ENCODE measurements at regions not wholly inside any gene's neighbourhood (a gene's known extent, or its start where the extent isn't known, plus 50 kb on each side); places are given as distances from the start of the nearest gene placed in this dataset.

GRCh38 chr13:106297283-106297682 is 238.2 kb downstream of the EFNB2 start:
- Histone ChIP-seq H3K4me3 (ENCODE audit: low read depth in 1 of 2, low read length in 2 of 2) (no peak overlapping the region), H3K27me3 (ENCODE audit: low read depth, low read length) (no peaks in the 10 kb centered on the region), H3K9me3 (ENCODE audit: control insufficient read depth in 1 of 2, low read length in 2 of 2) (no peaks in the 10 kb centered on the region), H3K36me3 (ENCODE audit: control insufficient read depth in 1 of 2, insufficient read depth in 2 of 2, low read length in 2 of 2) (no peaks in the 10 kb centered on the region), H3K4me1 (ENCODE audit: control insufficient read depth in 1 of 2, insufficient read depth in 2 of 2, low read length in 2 of 2) (no peaks in the 10 kb centered on the region), H3K27ac (ENCODE audit: low read length) (no peak overlapping the region)

DNA sequence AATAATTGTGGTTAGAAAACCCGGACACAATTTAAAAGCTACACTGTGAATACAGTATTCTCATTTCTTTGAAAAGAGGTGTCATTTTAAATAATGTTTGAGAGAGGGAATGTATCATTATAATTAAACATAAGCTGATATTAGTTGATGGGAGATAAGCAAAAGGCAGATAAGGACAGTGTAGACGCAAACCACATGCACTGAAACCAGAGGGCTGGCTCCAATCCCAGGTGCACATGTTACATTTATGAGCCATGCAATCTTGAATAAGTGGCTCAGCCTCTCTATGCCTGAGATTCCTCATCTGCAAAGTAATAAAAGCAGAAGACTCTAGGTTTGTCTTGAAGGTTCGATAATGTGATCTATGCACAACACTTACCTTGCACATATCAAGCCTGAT is 238.7 kb downstream of the EFNB2 start:
- H3K4me3 ChIP-seq (ENCODE audit: low read depth in 1 of 2, low read length in 2 of 2): no peak overlapping the region
- H3K9me3 ChIP-seq (ENCODE audit: control insufficient read depth in 1 of 2, low read length in 2 of 2): no peaks in the 10 kb centered on the region
- no peaks in the 10 kb centered on the region for H3K27me3 ChIP-seq (ENCODE audit: low read depth, low read length)
- H3K4me1 ChIP-seq (ENCODE audit: control insufficient read depth in 1 of 2, insufficient read depth in 2 of 2, low read length in 2 of 2): no peaks in the 10 kb centered on the region
- H3K27ac ChIP-seq (ENCODE audit: low read length): no peak overlapping the region
- H3K36me3 ChIP-seq (ENCODE audit: control insufficient read depth in 1 of 2, insufficient read depth in 2 of 2, low read length in 2 of 2): no peaks in the 10 kb centered on the region

GRCh38 chr13:106295971-106296370 is 239.5 kb downstream of the EFNB2 start:
- H3K36me3 ChIP-seq (ENCODE audit: control insufficient read depth in 1 of 2, insufficient read depth in 2 of 2, low read length in 2 of 2): no peaks in the 10 kb centered on the region
- no peaks in the 10 kb centered on the region for H3K9me3 ChIP-seq (ENCODE audit: control insufficient read depth in 1 of 2, low read length in 2 of 2)
- no peaks in the 10 kb centered on the region for H3K27me3 ChIP-seq (ENCODE audit: low read depth, low read length)
- H3K4me3 ChIP-seq (ENCODE audit: low read depth in 1 of 2, low read length in 2 of 2): no peak overlapping the region
- H3K4me1 ChIP-seq (ENCODE audit: control insufficient read depth in 1 of 2, insufficient read depth in 2 of 2, low read length in 2 of 2): no peaks in the 10 kb centered on the region
- H3K27ac ChIP-seq (ENCODE audit: low read length): no peak overlapping the region

DNA sequence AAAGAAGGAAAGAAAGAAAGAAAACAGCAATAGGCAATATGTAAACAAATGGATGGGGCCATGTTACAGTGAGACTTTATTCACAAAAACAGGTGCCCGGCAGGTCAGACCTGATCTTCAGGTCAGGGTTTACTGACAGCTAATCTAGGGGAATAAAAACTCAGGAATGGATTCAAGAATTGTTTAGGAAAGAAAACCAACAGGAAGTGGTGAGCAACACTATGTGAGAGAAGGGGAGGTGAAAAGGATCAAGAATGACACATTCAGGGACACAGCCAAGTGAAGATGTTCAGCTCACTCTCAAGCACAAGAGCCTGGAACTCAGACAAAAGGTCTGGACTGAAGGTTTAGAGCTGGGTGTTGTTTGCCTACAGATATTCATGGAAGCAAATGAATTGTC is 244.5 kb downstream of the EFNB2 start:
- no peaks in the 10 kb centered on the region for H3K9me3 ChIP-seq (ENCODE audit: control insufficient read depth in 1 of 2, low read length in 2 of 2)

DNA sequence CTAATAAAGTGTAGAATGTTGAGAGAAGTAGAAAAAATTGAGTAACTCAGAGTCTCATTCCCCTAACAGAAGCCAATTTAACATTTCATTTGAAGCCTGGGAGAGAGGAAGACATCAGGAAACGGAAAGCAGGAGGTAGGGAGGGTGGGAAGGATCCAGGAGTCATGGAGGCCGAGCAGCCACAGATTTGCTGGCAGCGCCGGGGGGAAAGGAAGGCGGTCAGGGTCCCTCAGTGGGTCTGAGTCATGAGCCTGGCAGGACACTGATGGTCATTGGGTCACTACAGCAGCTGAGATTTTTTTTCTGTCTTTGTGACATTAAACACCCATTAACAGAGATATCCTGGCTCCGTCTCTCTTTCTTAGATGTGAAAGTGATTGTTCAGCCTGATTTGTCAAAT is 248.1 kb downstream of the EFNB2 start:
- H3K27ac ChIP-seq (ENCODE audit: low read length): no peak overlapping the region
- H3K36me3 ChIP-seq (ENCODE audit: control insufficient read depth in 1 of 2, insufficient read depth in 2 of 2, low read length in 2 of 2): no peaks in the 10 kb centered on the region
- H3K4me3 ChIP-seq (ENCODE audit: low read depth in 1 of 2, low read length in 2 of 2): no peak overlapping the region
- no peaks in the 10 kb centered on the region for H3K9me3 ChIP-seq (ENCODE audit: control insufficient read depth in 1 of 2, low read length in 2 of 2)
- no peaks in the 10 kb centered on the region for H3K4me1 ChIP-seq (ENCODE audit: control insufficient read depth in 1 of 2, insufficient read depth in 2 of 2, low read length in 2 of 2)
- no peaks in the 10 kb centered on the region for H3K27me3 ChIP-seq (ENCODE audit: low read depth, low read length)

More for the DNA sequence above, 244.5 kb downstream of the EFNB2 start:
- no peak overlapping the region for H3K4me3 ChIP-seq (ENCODE audit: low read depth in 1 of 2, low read length in 2 of 2)
- no peaks in the 10 kb centered on the region for H3K27me3 ChIP-seq (ENCODE audit: low read depth, low read length)
- H3K36me3 ChIP-seq (ENCODE audit: control insufficient read depth in 1 of 2, insufficient read depth in 2 of 2, low read length in 2 of 2): no peaks in the 10 kb centered on the region
- H3K4me1 ChIP-seq (ENCODE audit: control insufficient read depth in 1 of 2, insufficient read depth in 2 of 2, low read length in 2 of 2): no peaks in the 10 kb centered on the region
- H3K27ac ChIP-seq (ENCODE audit: low read length): no peak overlapping the region

DNA sequence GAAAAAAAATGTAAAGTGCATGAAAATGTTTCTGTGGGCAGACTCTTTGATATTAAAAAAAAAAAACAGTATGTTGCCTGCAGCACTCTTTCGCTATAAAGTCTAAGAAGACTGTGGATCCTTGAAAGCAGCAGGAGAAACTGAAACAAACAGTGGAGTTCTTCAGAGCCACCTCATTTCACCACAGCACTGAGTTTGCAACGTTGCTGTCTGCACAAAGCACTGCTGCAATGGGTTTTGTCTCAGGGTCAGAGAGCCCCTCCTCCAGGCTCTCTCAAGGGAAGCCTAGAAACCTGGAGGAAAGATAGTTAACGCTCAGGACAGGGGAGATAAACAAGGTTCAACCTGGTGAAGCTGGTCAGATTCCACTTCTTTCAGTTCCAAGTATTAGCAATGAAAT is 248.7 kb downstream of the EFNB2 start:
- H3K9me3 ChIP-seq (ENCODE audit: control insufficient read depth in 1 of 2, low read length in 2 of 2): no peaks in the 10 kb centered on the region
- H3K36me3 ChIP-seq (ENCODE audit: control insufficient read depth in 1 of 2, insufficient read depth in 2 of 2, low read length in 2 of 2): no peaks in the 10 kb centered on the region
- H3K27ac ChIP-seq (ENCODE audit: low read length): no peak overlapping the region
- no peaks in the 10 kb centered on the region for H3K4me1 ChIP-seq (ENCODE audit: control insufficient read depth in 1 of 2, insufficient read depth in 2 of 2, low read length in 2 of 2)
- H3K4me3 ChIP-seq (ENCODE audit: low read depth in 1 of 2, low read length in 2 of 2): no peak overlapping the region
- no peaks in the 10 kb centered on the region for H3K27me3 ChIP-seq (ENCODE audit: low read depth, low read length)

DNA sequence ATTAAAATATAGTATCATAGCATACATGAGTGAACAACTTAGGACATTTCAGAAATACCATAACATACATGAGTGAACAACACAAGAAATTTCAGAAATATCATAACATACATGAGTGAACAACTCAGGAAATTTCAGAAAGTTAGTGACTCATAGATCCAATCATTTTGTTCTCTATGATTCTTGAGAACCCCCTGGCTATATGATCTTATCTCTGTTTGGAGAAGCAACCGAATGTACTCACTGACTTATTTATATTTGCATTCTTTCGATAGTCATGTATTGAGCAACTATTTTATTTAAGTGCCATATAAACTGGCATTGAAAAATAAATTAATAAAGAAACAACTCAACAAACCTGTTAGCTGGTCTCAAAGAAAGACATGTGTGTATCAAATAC is 251.1 kb downstream of the EFNB2 start:
- H3K27ac ChIP-seq (ENCODE audit: low read length): no peak overlapping the region
- no peaks in the 10 kb centered on the region for H3K4me1 ChIP-seq (ENCODE audit: control insufficient read depth in 1 of 2, insufficient read depth in 2 of 2, low read length in 2 of 2)
- H3K36me3 ChIP-seq (ENCODE audit: control insufficient read depth in 1 of 2, insufficient read depth in 2 of 2, low read length in 2 of 2): no peaks in the 10 kb centered on the region
- no peaks in the 10 kb centered on the region for H3K27me3 ChIP-seq (ENCODE audit: low read depth, low read length)
- H3K4me3 ChIP-seq (ENCODE audit: low read depth in 1 of 2, low read length in 2 of 2): no peak overlapping the region
- H3K9me3 ChIP-seq (ENCODE audit: control insufficient read depth in 1 of 2, low read length in 2 of 2): no peaks in the 10 kb centered on the region

GRCh38 chr13:106281426-106281825 is 254.0 kb downstream of the EFNB2 start:
- H3K27me3 ChIP-seq (ENCODE audit: low read depth, low read length): no peaks in the 10 kb centered on the region
- H3K4me3 ChIP-seq (ENCODE audit: low read depth in 1 of 2, low read length in 2 of 2): no peak overlapping the region
- H3K27ac ChIP-seq (ENCODE audit: low read length): no peak overlapping the region
- H3K36me3 ChIP-seq (ENCODE audit: control insufficient read depth in 1 of 2, insufficient read depth in 2 of 2, low read length in 2 of 2): no peaks in the 10 kb centered on the region
- no peaks in the 10 kb centered on the region for H3K4me1 ChIP-seq (ENCODE audit: control insufficient read depth in 1 of 2, insufficient read depth in 2 of 2, low read length in 2 of 2)
- no peaks in the 10 kb centered on the region for H3K9me3 ChIP-seq (ENCODE audit: control insufficient read depth in 1 of 2, low read length in 2 of 2)

GRCh38 chr13:106277484-106278154 is 257.8 kb downstream of the EFNB2 start:
- H3K36me3 ChIP-seq (ENCODE audit: control insufficient read depth in 1 of 2, insufficient read depth in 2 of 2, low read length in 2 of 2): no peaks in the 10 kb centered on the region
- H3K4me3 ChIP-seq (ENCODE audit: low read depth in 1 of 2, low read length in 2 of 2): no peak overlapping the region
- no peaks in the 10 kb centered on the region for H3K27me3 ChIP-seq (ENCODE audit: low read depth, low read length)
- no peaks in the 10 kb centered on the region for H3K9me3 ChIP-seq (ENCODE audit: control insufficient read depth in 1 of 2, low read length in 2 of 2)
- no peaks in the 10 kb centered on the region for H3K4me1 ChIP-seq (ENCODE audit: control insufficient read depth in 1 of 2, insufficient read depth in 2 of 2, low read length in 2 of 2)
- H3K27ac ChIP-seq (ENCODE audit: low read length): no peak overlapping the region

DNA sequence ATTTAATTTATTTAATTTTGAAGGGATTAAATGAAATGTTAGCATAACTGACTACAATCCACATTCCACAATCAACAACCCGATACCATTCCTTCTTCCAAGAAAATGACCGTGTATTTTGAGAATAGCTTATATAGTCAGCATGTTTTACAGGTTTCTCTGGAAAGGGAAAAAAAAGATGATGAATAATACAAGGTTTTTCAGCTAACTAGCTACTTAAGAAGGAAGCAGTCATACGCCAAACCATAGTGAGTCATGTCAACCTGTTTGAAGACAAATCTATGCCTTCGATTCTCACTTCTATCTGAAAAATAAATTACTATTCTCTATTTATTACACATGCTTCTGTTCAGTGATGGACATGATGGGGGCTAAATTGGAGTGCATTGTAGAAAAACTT is 258.6 kb downstream of the EFNB2 start:
- Histone ChIP-seq H3K27me3 (ENCODE audit: low read depth, low read length) (no peaks in the 10 kb centered on the region), H3K9me3 (ENCODE audit: control insufficient read depth in 1 of 2, low read length in 2 of 2) (no peaks in the 10 kb centered on the region), H3K4me3 (ENCODE audit: low read depth in 1 of 2, low read length in 2 of 2) (no peak overlapping the region), H3K36me3 (ENCODE audit: control insufficient read depth in 1 of 2, insufficient read depth in 2 of 2, low read length in 2 of 2) (no peaks in the 10 kb centered on the region), H3K27ac (ENCODE audit: low read length) (no peak overlapping the region), H3K4me1 (ENCODE audit: control insufficient read depth in 1 of 2, insufficient read depth in 2 of 2, low read length in 2 of 2) (no peaks in the 10 kb centered on the region)

GRCh38 chr13:106275446-106276032 is 259.9 kb downstream of the EFNB2 start:
- Histone ChIP-seq H3K4me1 (ENCODE audit: control insufficient read depth in 1 of 2, insufficient read depth in 2 of 2, low read length in 2 of 2) (no peaks in the 10 kb centered on the region), H3K36me3 (ENCODE audit: control insufficient read depth in 1 of 2, insufficient read depth in 2 of 2, low read length in 2 of 2) (no peaks in the 10 kb centered on the region), H3K27ac (ENCODE audit: low read length) (no peak overlapping the region), H3K4me3 (ENCODE audit: low read depth in 1 of 2, low read length in 2 of 2) (no peak overlapping the region), H3K9me3 (ENCODE audit: control insufficient read depth in 1 of 2, low read length in 2 of 2) (no peaks in the 10 kb centered on the region), H3K27me3 (ENCODE audit: low read depth, low read length) (no peaks in the 10 kb centered on the region)
